Omental fat pad (tissue), 3 donors: ENCODE measurements at regions not wholly inside any gene's neighbourhood (a gene's known extent, or its start where the extent isn't known, plus 50 kb on each side); places are given as distances from the start of the nearest gene placed in this dataset.

Source experiments
- ATAC-seq: fragments of 150-250 bp; one replicate; pipeline ENCODE4 v1.9.1; 2016; ENCODE audit warnings: mild to moderate bottlenecking, moderate library complexity; ENCODE audit not compliant: low FRiP score
- DNase-seq: peaks from one replicate; pipeline ENCODE4 v3.0.0-alpha.2; 2019; ENCODE audit warnings: low spot score
- TF ChIP-seq, protein P1 (sequence below), 3 donors: fragments of 450-650 bp; IDR thresholded peaks; one replicate each; pipeline ENCODE4 v1.5.1; 2016 to 2017; ENCODE audit warnings: antibody characterized with exemption in 3 of 3, mild to moderate bottlenecking in 3 of 3, moderate library complexity in 2 of 3

DNA sequence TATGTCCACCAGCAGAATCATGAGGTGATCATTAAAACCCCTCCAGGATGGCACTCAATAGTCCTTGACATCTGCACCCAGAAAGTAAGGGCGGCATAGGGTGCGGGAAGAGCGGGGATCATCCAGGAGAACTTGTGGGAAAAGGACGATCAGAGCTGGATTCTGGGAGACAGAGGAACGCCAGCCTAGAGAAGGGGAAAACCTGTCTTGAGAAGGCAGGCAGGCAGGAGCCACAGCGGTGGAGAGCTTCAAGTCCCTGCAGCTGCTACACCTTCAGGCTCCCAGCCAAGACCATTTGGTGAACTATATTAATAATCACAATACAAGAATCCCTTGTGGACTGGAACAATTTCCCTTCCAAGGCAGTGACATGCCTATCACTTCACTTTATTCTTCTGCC is 134.3 kb downstream of the BUD13 start:
- DNase-seq (no peak), ATAC-seq (no peak)
- TF ChIP-seq, protein P1, sequence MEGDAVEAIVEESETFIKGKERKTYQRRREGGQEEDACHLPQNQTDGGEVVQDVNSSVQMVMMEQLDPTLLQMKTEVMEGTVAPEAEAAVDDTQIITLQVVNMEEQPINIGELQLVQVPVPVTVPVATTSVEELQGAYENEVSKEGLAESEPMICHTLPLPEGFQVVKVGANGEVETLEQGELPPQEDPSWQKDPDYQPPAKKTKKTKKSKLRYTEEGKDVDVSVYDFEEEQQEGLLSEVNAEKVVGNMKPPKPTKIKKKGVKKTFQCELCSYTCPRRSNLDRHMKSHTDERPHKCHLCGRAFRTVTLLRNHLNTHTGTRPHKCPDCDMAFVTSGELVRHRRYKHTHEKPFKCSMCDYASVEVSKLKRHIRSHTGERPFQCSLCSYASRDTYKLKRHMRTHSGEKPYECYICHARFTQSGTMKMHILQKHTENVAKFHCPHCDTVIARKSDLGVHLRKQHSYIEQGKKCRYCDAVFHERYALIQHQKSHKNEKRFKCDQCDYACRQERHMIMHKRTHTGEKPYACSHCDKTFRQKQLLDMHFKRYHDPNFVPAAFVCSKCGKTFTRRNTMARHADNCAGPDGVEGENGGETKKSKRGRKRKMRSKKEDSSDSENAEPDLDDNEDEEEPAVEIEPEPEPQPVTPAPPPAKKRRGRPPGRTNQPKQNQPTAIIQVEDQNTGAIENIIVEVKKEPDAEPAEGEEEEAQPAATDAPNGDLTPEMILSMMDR (IDR thresholded peaks at IDR 0.05): no peak

DNA sequence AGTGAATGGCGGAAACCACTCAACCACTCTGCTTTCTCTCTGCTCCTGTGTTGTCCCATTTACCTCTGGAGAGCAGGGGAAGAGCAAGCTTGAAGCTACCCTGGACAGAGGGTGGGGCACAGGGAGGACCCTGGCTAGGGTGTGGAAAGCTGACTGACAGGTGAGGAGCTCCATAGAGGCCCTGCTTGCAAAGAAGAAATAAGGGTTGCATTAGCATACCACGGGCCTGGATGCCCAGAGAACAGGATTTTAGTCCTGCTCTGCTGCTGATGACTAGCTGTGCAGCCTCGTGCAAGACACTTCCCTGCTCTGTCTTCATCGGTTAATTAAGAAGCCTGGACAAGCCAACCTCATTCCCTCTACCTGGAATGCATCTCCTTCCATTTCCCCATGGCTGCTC is 135.0 kb downstream of the BUD13 start:
- no peak for DNase-seq
- TF ChIP-seq, protein P1 (IDR thresholded peaks at IDR 0.05): no peak
- no peak for ATAC-seq

DNA sequence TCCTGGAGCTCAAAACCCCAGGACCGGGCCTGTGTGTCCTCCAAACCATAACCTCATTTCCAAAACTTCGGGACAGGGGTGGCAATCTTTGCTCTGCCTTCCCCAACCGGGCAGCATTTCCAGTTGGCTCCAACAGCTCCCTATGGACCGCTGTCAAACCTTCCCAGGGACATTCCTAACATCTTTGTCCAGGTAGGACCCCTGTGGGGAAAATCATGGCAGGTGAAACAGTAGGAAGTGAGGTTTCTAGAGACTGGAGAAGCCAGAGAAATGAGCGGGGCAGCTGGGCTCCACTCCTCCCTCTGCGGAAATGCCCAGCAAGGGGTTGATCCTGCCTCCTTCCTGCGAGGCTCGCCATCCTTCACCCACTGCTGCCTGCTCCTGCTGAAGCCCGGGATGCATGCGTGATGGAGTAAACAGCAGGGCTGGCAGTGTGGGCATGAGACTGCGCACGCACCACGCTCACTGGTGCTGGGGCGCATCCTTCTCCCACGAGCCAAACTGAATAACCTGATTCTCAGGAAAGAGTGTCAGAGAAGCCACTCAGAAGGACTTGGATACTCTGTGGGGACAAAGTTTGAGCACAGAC is 136.4 kb downstream of the BUD13 start:
- TF ChIP-seq, protein P1 (IDR thresholded peaks at IDR 0.05): no peak
- no peak for ATAC-seq
- DNase-seq: no peak

DNA sequence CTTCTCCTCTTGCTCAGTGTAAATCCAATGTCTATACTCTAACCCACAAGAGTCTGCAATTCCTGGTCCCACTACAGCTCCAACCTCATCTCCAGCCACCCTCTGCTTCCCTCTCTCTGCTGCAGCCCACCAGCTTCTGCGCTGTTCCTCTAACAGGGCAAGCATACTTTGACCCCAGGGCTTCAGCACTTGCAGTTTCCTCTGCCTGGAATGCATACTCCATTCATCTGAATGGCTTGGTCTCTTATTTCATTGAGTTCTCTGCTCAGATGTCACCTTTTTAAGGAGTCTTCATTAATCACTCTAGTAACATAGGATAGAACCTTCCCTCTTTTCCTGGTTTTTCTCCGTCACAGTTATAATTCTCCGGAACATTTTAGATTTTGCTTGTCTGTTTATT is 141.6 kb downstream of the BUD13 start:
- ATAC-seq (no peak), DNase-seq (no peak)
- TF ChIP-seq, protein P1 (IDR thresholded peaks at IDR 0.05): no peak

DNA sequence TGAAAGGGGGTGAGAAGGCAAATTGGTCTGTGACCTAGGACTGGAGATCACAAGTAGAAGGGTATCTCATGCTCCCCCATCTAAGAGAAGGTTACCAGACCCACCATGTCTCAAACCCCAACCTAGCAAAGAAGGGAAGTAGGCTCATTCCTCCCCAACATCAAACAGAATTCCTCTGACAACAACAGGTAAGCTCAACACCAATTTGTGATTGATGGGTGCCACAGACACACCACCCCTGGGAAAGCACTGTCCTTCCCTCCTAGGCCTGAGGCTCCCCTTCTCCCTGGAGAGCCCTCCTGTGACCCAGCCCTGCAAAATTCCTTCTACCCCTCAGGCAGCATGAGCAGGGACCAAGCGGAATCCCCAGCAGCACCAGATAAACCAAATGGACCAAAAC is 154.3 kb downstream of the BUD13 start:
- no peak for DNase-seq

DNA sequence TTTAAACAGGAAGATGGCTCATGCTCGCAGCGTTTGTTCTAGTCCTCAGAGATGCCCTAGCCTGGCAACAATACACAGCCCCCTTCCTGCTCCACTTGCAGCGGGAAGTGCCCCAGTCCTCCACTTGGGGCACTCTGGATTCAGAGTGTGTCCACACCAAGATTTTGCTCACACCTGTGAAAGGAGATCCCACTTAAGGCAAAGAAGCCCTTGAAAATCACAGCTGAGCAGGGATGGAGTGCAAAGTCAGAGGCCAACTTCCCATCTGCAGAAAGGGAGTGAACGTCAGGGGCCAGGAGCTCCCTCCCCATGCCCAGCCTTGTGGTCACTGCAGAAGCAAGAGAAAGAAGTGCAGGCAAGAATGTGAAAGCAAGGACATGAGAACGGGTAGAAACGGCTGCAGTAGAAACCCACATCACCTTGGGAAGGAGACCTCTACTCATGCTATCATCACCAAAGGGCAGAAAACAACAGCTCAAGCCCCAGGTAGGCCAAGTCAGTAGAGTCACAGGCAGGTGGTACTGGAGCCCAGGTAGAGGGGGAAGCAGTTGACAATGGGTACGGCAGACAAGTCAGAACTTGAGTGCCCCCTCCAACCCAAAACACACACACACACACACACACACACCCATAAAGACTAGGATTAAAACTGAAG is 157.4 kb downstream of the BUD13 start:
- ATAC-seq (no peak), DNase-seq (no peak)
- TF ChIP-seq, protein P1 (IDR thresholded peaks at IDR 0.05): no peak

More for the DNA sequence above, 154.3 kb downstream of the BUD13 start:
- no peak for ATAC-seq
- TF ChIP-seq, protein P1 (IDR thresholded peaks at IDR 0.05): no peak
